ENCODE measurements at regions not wholly inside any gene's neighbourhood (a gene's known extent, or its start where the extent isn't known, plus 50 kb on each side); places are given as distances from the start of the nearest gene placed in this dataset.

DNA sequence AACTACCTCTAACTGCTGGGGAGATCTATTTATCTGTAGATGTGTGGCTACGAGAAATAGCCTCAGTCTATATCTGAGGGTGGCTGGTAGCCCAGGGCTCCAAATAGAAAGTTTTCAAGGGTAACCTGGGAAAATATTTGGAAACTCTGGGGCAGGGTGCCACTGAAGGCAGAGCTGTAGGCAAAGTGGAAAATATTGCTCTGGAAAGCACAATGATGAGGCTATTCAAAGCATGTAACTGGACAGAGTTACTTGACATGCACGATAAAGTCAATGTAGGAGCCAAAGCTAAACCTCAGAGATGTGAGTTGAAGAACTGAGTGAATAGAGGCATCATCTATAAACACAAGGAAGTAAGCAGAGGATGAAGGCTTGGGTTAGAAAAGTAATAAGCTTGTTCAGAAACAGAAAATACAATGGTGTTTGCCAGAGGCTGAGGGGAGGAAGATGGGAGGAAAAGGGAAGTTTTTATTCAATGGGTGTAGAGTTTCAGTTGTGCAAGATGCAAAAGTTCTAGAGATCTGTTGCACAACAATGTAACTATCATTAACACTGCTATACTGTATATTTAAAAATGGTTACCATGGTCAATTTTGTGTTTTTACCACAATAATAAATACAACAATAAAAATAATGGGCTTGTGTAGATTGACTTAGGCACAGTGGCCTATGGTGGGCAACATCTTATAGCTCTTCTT, 171.6 kb downstream of the MBD2 start:
- Mint-ChIP-seq H3K4me3 (no peak overlapping the region), H3K4me1 (ENCODE audit: low read depth) (no peaks in the 10 kb centered on the region), H3K9me3 (no peaks in the 10 kb centered on the region), H3K27ac (no peak overlapping the region), H3K27me3 (no peaks in the 10 kb centered on the region), H3K36me3 (no peaks in the 10 kb centered on the region)
- intact Hi-C loops (cut with micrococcal nuclease) = no loop called here
- POLR2A ChIA-PET = no interaction called here
- no peak for DNase-seq
- CTCF ChIA-PET = interaction anchor here (0.6 kb wide), 2 partner anchors 53 to 264 kb away, joined by 3 read pairs; no protein-coding TSS in a partner anchor

- H3K4me1 Mint-ChIP-seq (ENCODE audit: low read depth) = no peaks in the 10 kb centered on the region
- POLR2A ChIA-PET = no interaction called here
- H3K27me3 Mint-ChIP-seq = no peaks in the 10 kb centered on the region
- no peak overlapping the region for H3K4me3 Mint-ChIP-seq
- CTCF ChIA-PET = interaction anchor here (0.6 kb wide), 2 partner anchors 52 to 265 kb away, joined by 3 read pairs; no protein-coding TSS in a partner anchor
- DNase-seq = no peak
- H3K27ac Mint-ChIP-seq = no peak overlapping the region
- H3K9me3 Mint-ChIP-seq = no peaks in the 10 kb centered on the region
- H3K36me3 Mint-ChIP-seq = no peaks in the 10 kb centered on the region
- intact Hi-C loops (cut with micrococcal nuclease) = no loop called here
Observed at GRCh38 chr18:54052259-54052658, 172.2 kb downstream of the MBD2 start.

DNA sequence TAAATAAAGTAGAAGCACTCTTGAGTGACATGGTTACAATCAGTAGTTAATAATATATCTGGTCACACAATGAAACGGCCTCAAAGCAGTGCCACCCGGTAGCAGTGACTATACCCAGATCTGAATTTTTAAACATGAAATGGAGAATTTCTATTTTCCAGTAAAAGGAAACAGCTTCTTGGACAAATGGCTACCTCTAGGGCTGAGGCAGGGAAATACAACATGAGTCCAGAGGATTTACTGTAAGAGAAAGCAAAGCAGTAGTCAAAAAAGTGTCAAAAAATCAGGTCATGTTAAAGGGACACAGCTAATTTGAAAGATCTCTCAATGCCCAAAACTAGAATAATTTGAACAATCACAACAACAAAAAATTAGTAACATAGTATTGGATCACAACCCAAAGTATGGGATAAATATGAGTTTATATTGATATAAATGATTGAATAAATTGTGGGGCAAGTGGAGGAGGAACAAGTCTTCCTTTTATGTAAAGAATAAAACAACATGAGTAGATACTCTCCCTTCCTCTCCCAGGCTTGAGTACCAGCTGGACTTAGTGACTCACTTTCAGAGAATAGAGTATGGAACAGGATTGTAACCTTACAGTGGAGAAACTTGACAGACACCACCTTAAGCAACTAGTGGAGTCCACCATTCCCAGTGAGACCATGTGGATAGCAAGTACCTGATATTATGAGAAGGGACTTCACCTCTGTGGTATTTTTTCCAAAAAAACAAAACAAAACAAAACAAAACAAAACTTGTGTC, 180.8 kb downstream of the MBD2 start:
- Mint-ChIP-seq H3K4me3 (no peak overlapping the region), H3K27me3 (peaks cover 2% of the 10 kb centered on the region), H3K27ac (no peak overlapping the region), H3K4me1 (ENCODE audit: low read depth) (no peaks in the 10 kb centered on the region), H3K9me3 (no peaks in the 10 kb centered on the region), H3K36me3 (no peaks in the 10 kb centered on the region)
- ChIA-PET POLR2A (no interaction called here), CTCF (no interaction called here)
- no peak for DNase-seq
- intact Hi-C loops (cut with micrococcal nuclease) = no loop called here

DNA sequence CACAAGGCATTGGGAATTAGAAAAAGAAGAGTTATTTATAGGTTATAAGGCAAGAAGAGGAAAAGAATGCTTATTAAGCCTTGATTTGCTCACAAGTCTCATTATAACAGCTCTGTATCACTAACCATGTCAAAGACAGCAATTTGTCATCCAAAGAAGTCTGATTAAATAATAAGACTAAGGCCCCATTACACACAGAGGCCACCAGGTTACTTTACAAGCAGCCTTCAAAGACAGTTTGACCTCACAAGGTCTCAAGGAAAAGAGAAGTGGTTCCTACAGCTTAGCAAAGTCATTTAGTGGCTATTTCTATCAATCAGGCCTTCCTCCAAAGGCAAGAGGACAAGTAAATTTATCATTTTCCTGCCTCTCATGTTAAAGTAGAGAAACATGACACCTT, 188.5 kb downstream of the MBD2 start:
- intact Hi-C loops (cut with micrococcal nuclease) = no loop called here
- CTCF ChIA-PET = interaction anchor here (1.0 kb wide), 1 partner anchor 83 kb away, joined by 3 read pairs; no protein-coding TSS in a partner anchor
- Mint-ChIP-seq H3K36me3 (no peaks in the 10 kb centered on the region), H3K27ac (no peak overlapping the region), H3K4me3 (no peak overlapping the region), H3K4me1 (ENCODE audit: low read depth) (no peaks in the 10 kb centered on the region), H3K9me3 (no peaks in the 10 kb centered on the region), H3K27me3 (no peaks in the 10 kb centered on the region)
- POLR2A ChIA-PET = no interaction called here
- no peak for DNase-seq

- Mint-ChIP-seq H3K4me3 (no peak overlapping the region), H3K27ac (no peak overlapping the region), H3K27me3 (no peaks in the 10 kb centered on the region), H3K36me3 (no peaks in the 10 kb centered on the region), H3K9me3 (no peaks in the 10 kb centered on the region), H3K4me1 (ENCODE audit: low read depth) (no peaks in the 10 kb centered on the region)
- ChIA-PET POLR2A (no interaction called here), CTCF (no interaction called here)
- DNase-seq = no peak
- intact Hi-C loops (cut with micrococcal nuclease) = no loop called here
Observed at GRCh38 chr18:54033052-54033451, 191.4 kb downstream of the MBD2 start.

DNA sequence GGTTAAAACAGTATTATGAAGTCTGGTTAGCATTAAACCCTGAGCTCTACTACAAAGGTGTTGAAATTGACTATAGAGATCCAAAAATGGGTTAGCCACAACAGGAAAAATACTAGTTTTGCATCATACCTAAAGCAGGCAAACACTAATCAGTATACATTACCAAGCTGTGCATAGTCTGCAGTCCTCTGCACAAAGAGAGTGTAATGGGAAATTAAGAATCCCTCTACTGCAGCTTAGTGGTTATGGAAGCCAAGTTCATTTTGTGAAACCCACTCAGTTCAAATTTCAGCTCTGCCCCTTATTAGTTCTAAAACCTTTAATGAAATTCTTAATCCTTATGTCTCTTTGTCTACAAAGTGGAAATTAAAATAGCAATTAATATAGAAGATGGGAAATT, 192.1 kb downstream of the MBD2 start:
- Mint-ChIP-seq H3K9me3 (no peaks in the 10 kb centered on the region), H3K4me1 (ENCODE audit: low read depth) (no peaks in the 10 kb centered on the region), H3K27ac (no peak overlapping the region), H3K36me3 (no peaks in the 10 kb centered on the region), H3K27me3 (no peaks in the 10 kb centered on the region), H3K4me3 (no peak overlapping the region)
- POLR2A ChIA-PET = no interaction called here
- DNase-seq = no peak
- CTCF ChIA-PET = no interaction called here
- intact Hi-C loops (cut with micrococcal nuclease) = no loop called here

GRCh38 chr18:54031243-54031642, 193.2 kb downstream of the MBD2 start:
- POLR2A ChIA-PET = no interaction called here
- Mint-ChIP-seq H3K36me3 (no peaks in the 10 kb centered on the region), H3K4me1 (ENCODE audit: low read depth) (no peaks in the 10 kb centered on the region), H3K27ac (no peak overlapping the region), H3K4me3 (no peak overlapping the region), H3K27me3 (no peaks in the 10 kb centered on the region), H3K9me3 (no peaks in the 10 kb centered on the region)
- intact Hi-C loops (cut with micrococcal nuclease) = no loop called here
- DNase-seq = no peak
- CTCF ChIA-PET = no interaction called here

- Mint-ChIP-seq H3K4me1 (ENCODE audit: low read depth) (no peaks in the 10 kb centered on the region), H3K9me3 (no peaks in the 10 kb centered on the region), H3K27ac (no peak overlapping the region), H3K27me3 (no peaks in the 10 kb centered on the region), H3K36me3 (no peaks in the 10 kb centered on the region), H3K4me3 (no peak overlapping the region)
- intact Hi-C loops (cut with micrococcal nuclease) = no loop called here
- POLR2A ChIA-PET = no interaction called here
- CTCF ChIA-PET = no interaction called here
- no peak for DNase-seq
Observed at GRCh38 chr18:54030434-54030833, 194.0 kb downstream of the MBD2 start.

GRCh38 chr18:54023471-54023870, 201.0 kb downstream of the MBD2 start:
- no peaks in the 10 kb centered on the region for H3K36me3 Mint-ChIP-seq
- H3K4me3 Mint-ChIP-seq = no peak overlapping the region
- peaks cover 1% of the 10 kb centered on the region for H3K27me3 Mint-ChIP-seq
- ChIA-PET POLR2A (no interaction called here), CTCF (no interaction called here)
- H3K4me1 Mint-ChIP-seq (ENCODE audit: low read depth) = no peaks in the 10 kb centered on the region
- no peak for DNase-seq
- no peaks in the 10 kb centered on the region for H3K9me3 Mint-ChIP-seq
- intact Hi-C loops (cut with micrococcal nuclease) = no loop called here
- H3K27ac Mint-ChIP-seq = no peak overlapping the region

DNA sequence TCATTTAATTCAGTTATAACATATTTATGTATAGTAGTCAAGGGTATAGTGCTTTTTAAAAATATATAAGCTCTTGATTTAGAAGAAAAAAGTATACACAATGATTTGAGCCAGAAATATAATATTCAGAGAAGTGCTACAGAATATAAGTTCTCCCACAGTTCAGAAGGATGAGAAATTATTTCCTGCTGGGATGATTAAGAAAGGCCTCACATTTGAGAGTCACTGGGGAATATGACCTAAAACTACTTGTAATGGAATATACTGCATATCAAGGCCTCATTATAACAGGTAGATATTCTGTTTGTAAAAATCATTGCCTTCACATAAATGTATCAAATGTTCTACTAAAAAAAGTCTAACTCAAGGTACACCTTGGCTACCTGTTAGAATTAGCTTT, 203.5 kb downstream of the MBD2 start:
- intact Hi-C loops (cut with micrococcal nuclease) = no loop called here
- CTCF ChIA-PET = no interaction called here
- H3K9me3 Mint-ChIP-seq = no peaks in the 10 kb centered on the region

GRCh38 chr18:54020156-54020745, 204.2 kb downstream of the MBD2 start:
- CTCF ChIA-PET = no interaction called here

More for the DNA sequence above, 203.5 kb downstream of the MBD2 start:
- no peaks in the 10 kb centered on the region for H3K36me3 Mint-ChIP-seq
- no peak overlapping the region for H3K4me3 Mint-ChIP-seq
- POLR2A ChIA-PET = no interaction called here
- DNase-seq = no peak
- no peaks in the 10 kb centered on the region for H3K4me1 Mint-ChIP-seq (ENCODE audit: low read depth)
- H3K27ac Mint-ChIP-seq = no peak overlapping the region
- peaks cover 1% of the 10 kb centered on the region for H3K27me3 Mint-ChIP-seq

DNA sequence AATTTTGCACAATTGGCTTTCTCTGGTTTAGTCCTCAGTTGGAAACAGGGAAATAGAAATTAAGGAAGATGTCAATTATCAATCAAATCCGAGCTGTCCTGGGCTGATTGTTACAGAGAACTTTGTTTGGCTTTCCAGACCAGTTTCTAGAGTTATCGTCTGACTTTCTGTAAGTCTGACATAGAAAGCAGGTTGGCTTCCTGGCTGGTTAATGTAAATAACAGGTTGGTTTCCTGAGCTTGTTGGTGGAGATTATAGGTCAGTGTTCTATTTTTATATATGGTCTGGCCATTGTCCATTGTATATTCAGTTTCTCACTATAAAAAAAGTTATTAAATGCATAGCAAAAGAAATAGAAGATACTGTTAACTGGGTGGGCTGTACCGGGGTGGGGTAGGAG, 204.8 kb downstream of the MBD2 start:
- Mint-ChIP-seq H3K27ac (no peak overlapping the region), H3K9me3 (no peaks in the 10 kb centered on the region), H3K27me3 (peaks cover 1% of the 10 kb centered on the region), H3K36me3 (no peaks in the 10 kb centered on the region), H3K4me3 (no peak overlapping the region), H3K4me1 (ENCODE audit: low read depth) (no peaks in the 10 kb centered on the region)
- POLR2A ChIA-PET = no interaction called here
- no peak for DNase-seq
- CTCF ChIA-PET = interaction anchor here (1.6 kb wide), 1 partner anchor 100 kb away, joined by 4 read pairs; no protein-coding TSS in a partner anchor
- intact Hi-C loops (cut with micrococcal nuclease) = no loop called here

More at GRCh38 chr18:54020156-54020745, 204.2 kb downstream of the MBD2 start:
- POLR2A ChIA-PET = no interaction called here
- Mint-ChIP-seq H3K27ac (no peak overlapping the region), H3K36me3 (no peaks in the 10 kb centered on the region), H3K27me3 (peaks cover 1% of the 10 kb centered on the region), H3K4me1 (ENCODE audit: low read depth) (no peaks in the 10 kb centered on the region), H3K9me3 (no peaks in the 10 kb centered on the region), H3K4me3 (no peak overlapping the region)
- no peak for DNase-seq
- intact Hi-C loops (cut with micrococcal nuclease) = no loop called here

Measured in activated CD4-positive, alpha-beta memory T cell treated with anti-CD3 and anti-CD28 coated beads for 36 hours (primary cell).